CD4-positive, CD25-positive, alpha-beta regulatory T cell (primary cell): ENCODE measurements at regions not wholly inside any gene's neighbourhood (a gene's known extent, or its start where the extent isn't known, plus 50 kb on each side); places are given as distances from the start of the nearest gene placed in this dataset.

Experiments
- ATAC-seq, 2 donors: fragments of 150-1000 bp; cut with Tn5 transposase; one replicate each; pipeline ENCODE4 v1.10.0; 2021; ENCODE audit warnings: low read depth in 2 of 2, moderate number of reproducible peaks in 2 of 2, moderate library complexity in 1 of 2
- DNase-seq, 3 donors: peaks; one replicate each; pipeline versions ENCODE4 v3.0.0 to v3.0.0-alpha.2; 2012 to 2022; ENCODE audit warnings: mixed read lengths in 1 of 3
- H3K27ac ChIP-seq: one replicate; pipeline ENCODE4 v1.7.0; 2013; ENCODE audit warnings: mild to moderate bottlenecking, low read length; ENCODE audit not compliant: insufficient read depth, poor library complexity, severe bottlenecking
- H3K27me3 ChIP-seq: one replicate; pipeline ENCODE4 v1.7.0; 2013; ENCODE audit warnings: low read length; ENCODE audit not compliant: control insufficient read depth, insufficient read depth
- H3K36me3 ChIP-seq: one replicate; pipeline ENCODE4 v1.7.0; 2013; ENCODE audit warnings: mild to moderate bottlenecking, low read length, moderate library complexity; ENCODE audit not compliant: control insufficient read depth, insufficient read depth
- H3K4me1 ChIP-seq: 2 replicates; pipeline ENCODE4 v1.7.0; 2013; ENCODE audit warnings: mild to moderate bottlenecking, low read length; ENCODE audit not compliant: insufficient read depth, control insufficient read depth, poor library complexity, severe bottlenecking
- H3K4me3 ChIP-seq: one replicate; pipeline ENCODE4 v1.7.0; 2013; ENCODE audit warnings: low read depth, mild to moderate bottlenecking, low read length, moderate library complexity
- H3K9me3 ChIP-seq, 2 experiments: 1 replicate in 1 of 2; 2 replicates in 1 of 2; pipeline ENCODE4 v1.7.0; 2013; ENCODE audit warnings: low read length in 2 of 2, mild to moderate bottlenecking in 1 of 2, moderate library complexity in 1 of 2; ENCODE audit not compliant: control insufficient read depth in 2 of 2
- H3K27ac Mint-ChIP-seq, 3 donors: one replicate each; pipeline ENCODE4 v1.8.0; 2020 to 2022; ENCODE audit warnings: mild to moderate bottlenecking in 3 of 3, mixed read lengths in 3 of 3, moderate library complexity in 2 of 3
- H3K27me3 Mint-ChIP-seq: one replicate; pipeline ENCODE4 v1.8.0; 2022; ENCODE audit warnings: mild to moderate bottlenecking, mixed read lengths
- H3K36me3 Mint-ChIP-seq: one replicate; pipeline ENCODE4 v1.8.0; 2020; ENCODE audit warnings: mixed read lengths
- H3K4me1 Mint-ChIP-seq, 4 donors: one replicate each; pipeline ENCODE4 v1.8.0; 2020 to 2022; ENCODE audit warnings: mixed read lengths in 4 of 4, mild to moderate bottlenecking in 1 of 4
- H3K4me3 Mint-ChIP-seq, 4 donors: one replicate each; pipeline ENCODE4 v1.8.0; 2020 to 2022; ENCODE audit warnings: mild to moderate bottlenecking in 4 of 4, mixed read lengths in 4 of 4, moderate library complexity in 3 of 4
- H3K9me3 Mint-ChIP-seq, 7 donors: one replicate each; pipeline ENCODE4 v1.8.0; 2020 to 2022; ENCODE audit warnings: mixed read lengths in 7 of 7, mild to moderate bottlenecking in 3 of 7, moderate library complexity in 2 of 7

- no peak for ATAC-seq
- Histone ChIP-seq H3K27me3 (no peaks in the 10 kb centered on the region), H3K4me1 (no peaks in the 10 kb centered on the region), H3K36me3 (no peaks in the 10 kb centered on the region), H3K4me3 (no peak overlapping the region), H3K27ac (no peak overlapping the region), H3K9me3 (no peaks in the 10 kb centered on the region)
- no peaks in the 10 kb centered on the region for H3K4me1 Mint-ChIP-seq
- H3K36me3 Mint-ChIP-seq: no peaks in the 10 kb centered on the region
- no peaks in the 10 kb centered on the region for H3K27me3 Mint-ChIP-seq
- H3K4me3 Mint-ChIP-seq: no peak overlapping the region
- no peak for DNase-seq
- no peak overlapping the region for H3K27ac Mint-ChIP-seq
- H3K9me3 Mint-ChIP-seq: peaks cover 0 to 3% (median 0%) of the 10 kb centered on the region in 7 donors
These were observed 193.7 kb upstream of the OLFM3 start for GRCh38 chr1:102190429-102190828.

GRCh38 chr1:102186536-102186935, 189.8 kb upstream of the OLFM3 start:
- Mint-ChIP-seq H3K4me3 (no peak overlapping the region), H3K9me3 (peaks cover 0 to 3% (median 0%) of the 10 kb centered on the region in 7 donors), H3K27me3 (no peaks in the 10 kb centered on the region), H3K36me3 (no peaks in the 10 kb centered on the region), H3K4me1 (no peaks in the 10 kb centered on the region), H3K27ac (no peak overlapping the region)
- no peaks in the 10 kb centered on the region for H3K36me3 ChIP-seq
- DNase-seq (no peak), ATAC-seq (no peak)
- H3K9me3 ChIP-seq: no peaks in the 10 kb centered on the region
- H3K4me1 ChIP-seq: no peaks in the 10 kb centered on the region
- no peak overlapping the region for H3K4me3 ChIP-seq
- H3K27me3 ChIP-seq: no peaks in the 10 kb centered on the region
- no peak overlapping the region for H3K27ac ChIP-seq

- H3K36me3 Mint-ChIP-seq: no peaks in the 10 kb centered on the region
- ATAC-seq (no peak), DNase-seq (no peak)
- H3K4me3 ChIP-seq: no peak overlapping the region
- H3K27ac Mint-ChIP-seq: no peak overlapping the region
- H3K4me3 Mint-ChIP-seq: no peak overlapping the region
- H3K9me3 ChIP-seq: no peaks in the 10 kb centered on the region
- H3K27me3 Mint-ChIP-seq: no peaks in the 10 kb centered on the region
- peaks cover 0 to 3% (median 0%) of the 10 kb centered on the region in 7 donors for H3K9me3 Mint-ChIP-seq
- H3K4me1 ChIP-seq: no peaks in the 10 kb centered on the region
- H3K36me3 ChIP-seq: no peaks in the 10 kb centered on the region
- no peaks in the 10 kb centered on the region for H3K27me3 ChIP-seq
- H3K4me1 Mint-ChIP-seq: no peaks in the 10 kb centered on the region
- H3K27ac ChIP-seq: no peak overlapping the region
These were observed 188.5 kb upstream of the OLFM3 start for GRCh38 chr1:102185260-102185659.

GRCh38 chr1:102184477-102184876, 187.8 kb upstream of the OLFM3 start:
- H3K27ac Mint-ChIP-seq: no peak overlapping the region
- Histone ChIP-seq H3K36me3 (no peaks in the 10 kb centered on the region), H3K27ac (no peak overlapping the region), H3K4me3 (no peak overlapping the region), H3K4me1 (no peaks in the 10 kb centered on the region), H3K27me3 (no peaks in the 10 kb centered on the region), H3K9me3 (no peaks in the 10 kb centered on the region)
- no peak overlapping the region for H3K4me3 Mint-ChIP-seq
- H3K27me3 Mint-ChIP-seq: no peaks in the 10 kb centered on the region
- H3K4me1 Mint-ChIP-seq: no peaks in the 10 kb centered on the region
- peaks cover 0 to 3% (median 0%) of the 10 kb centered on the region in 7 donors for H3K9me3 Mint-ChIP-seq
- ATAC-seq (no peak), DNase-seq (no peak)
- H3K36me3 Mint-ChIP-seq: no peaks in the 10 kb centered on the region

- Histone ChIP-seq H3K36me3 (no peaks in the 10 kb centered on the region), H3K4me1 (no peaks in the 10 kb centered on the region), H3K4me3 (no peak overlapping the region), H3K27me3 (no peaks in the 10 kb centered on the region), H3K9me3 (no peaks in the 10 kb centered on the region), H3K27ac (no peak overlapping the region)
- Mint-ChIP-seq H3K36me3 (no peaks in the 10 kb centered on the region), H3K27me3 (no peaks in the 10 kb centered on the region), H3K4me3 (no peak overlapping the region), H3K9me3 (peaks cover 0 to 6% (median 0%) of the 10 kb centered on the region in 7 donors), H3K4me1 (no peaks in the 10 kb centered on the region), H3K27ac (no peak overlapping the region)
- no peak for DNase-seq
- ATAC-seq: no peak
These were observed 187.0 kb upstream of the OLFM3 start for GRCh38 chr1:102183711-102184110.

GRCh38 chr1:102182603-102183260, 186.0 kb upstream of the OLFM3 start:
- Histone ChIP-seq H3K9me3 (no peaks in the 10 kb centered on the region), H3K4me1 (no peaks in the 10 kb centered on the region), H3K36me3 (no peaks in the 10 kb centered on the region), H3K27me3 (no peaks in the 10 kb centered on the region), H3K4me3 (no peak overlapping the region), H3K27ac (no peak overlapping the region)
- DNase-seq (no peak), ATAC-seq (no peak)
- Mint-ChIP-seq H3K9me3 (peaks cover 0 to 6% (median 0%) of the 10 kb centered on the region in 7 donors), H3K27ac (no peak overlapping the region), H3K27me3 (no peaks in the 10 kb centered on the region), H3K4me3 (no peak overlapping the region), H3K4me1 (no peaks in the 10 kb centered on the region), H3K36me3 (no peaks in the 10 kb centered on the region)

GRCh38 chr1:102181341-102181740, 184.6 kb upstream of the OLFM3 start:
- Mint-ChIP-seq H3K9me3 (peaks cover 0 to 6% (median 0%) of the 10 kb centered on the region in 7 donors), H3K36me3 (no peaks in the 10 kb centered on the region), H3K4me1 (no peaks in the 10 kb centered on the region), H3K27me3 (no peaks in the 10 kb centered on the region), H3K4me3 (no peak overlapping the region), H3K27ac (no peak overlapping the region)
- Histone ChIP-seq H3K4me3 (no peak overlapping the region), H3K27ac (no peak overlapping the region), H3K27me3 (no peaks in the 10 kb centered on the region), H3K9me3 (no peaks in the 10 kb centered on the region), H3K4me1 (no peaks in the 10 kb centered on the region), H3K36me3 (no peaks in the 10 kb centered on the region)
- DNase-seq: no peak
- no peak for ATAC-seq

- H3K27me3 Mint-ChIP-seq: no peaks in the 10 kb centered on the region
- DNase-seq (no peak), ATAC-seq (no peak)
- H3K36me3 Mint-ChIP-seq: no peaks in the 10 kb centered on the region
- H3K4me3 Mint-ChIP-seq: no peak overlapping the region
- no peak overlapping the region for H3K27ac Mint-ChIP-seq
- Histone ChIP-seq H3K36me3 (no peaks in the 10 kb centered on the region), H3K4me1 (no peaks in the 10 kb centered on the region), H3K27ac (no peak overlapping the region), H3K9me3 (no peaks in the 10 kb centered on the region), H3K4me3 (no peak overlapping the region), H3K27me3 (no peaks in the 10 kb centered on the region)
- H3K4me1 Mint-ChIP-seq: no peaks in the 10 kb centered on the region
- peaks cover 0 to 7% (median 0%) of the 10 kb centered on the region in 7 donors for H3K9me3 Mint-ChIP-seq
These were observed 181.8 kb upstream of the OLFM3 start for GRCh38 chr1:102178480-102178879.
